Renal pelvis (tissue), 1 donor: ENCODE measurements at regions not wholly inside any gene's neighbourhood (a gene's known extent, or its start where the extent isn't known, plus 50 kb on each side); places are given as distances from the start of the nearest gene placed in this dataset.
"Not testable (repeated sequence)": the region's sequence is repeated elsewhere in the genome, so short reads cannot be mapped to it uniquely, and the experiment has no call there.

Source experiments
- DNase-seq: peaks from one replicate; pipeline ENCODE4 v3.0.0-alpha.2; 2013

GRCh38 chr4:123217664-123218063 lies 178.9 kb upstream of the SPRY1 start:
- no peak for DNase-seq

GRCh38 chr4:123218981-123219380 lies 177.6 kb upstream of the SPRY1 start:
- no peak for DNase-seq

GRCh38 chr4:123229286-123229685 lies 167.3 kb upstream of the SPRY1 start:
- DNase-seq, result no peak

- DNase-seq, result no peak
Observed at GRCh38 chr4:123230061-123230460, 166.5 kb upstream of the SPRY1 start.

GRCh38 chr4:123232439-123232838 lies 164.2 kb upstream of the SPRY1 start:
- no peak for DNase-seq

- no peak for DNase-seq
Observed at GRCh38 chr4:123233136-123233768, 163.3 kb upstream of the SPRY1 start.

- no peak for DNase-seq
Observed at GRCh38 chr4:123234955-123235354, 161.6 kb upstream of the SPRY1 start.

GRCh38 chr4:123235431-123235830 lies 161.2 kb upstream of the SPRY1 start:
- DNase-seq, result no peak

- DNase-seq, result no peak
Observed at GRCh38 chr4:123236606-123237005, 160.0 kb upstream of the SPRY1 start.

- not testable (repeated sequence) for DNase-seq
Observed at GRCh38 chr4:123240286-123240685, 156.3 kb upstream of the SPRY1 start.

GRCh38 chr4:123243220-123243619 lies 153.4 kb upstream of the SPRY1 start:
- not testable (repeated sequence) for DNase-seq

- no peak for DNase-seq
Observed at GRCh38 chr4:123244137-123244536, 152.5 kb upstream of the SPRY1 start.

GRCh38 chr4:123246085-123246484 lies 150.5 kb upstream of the SPRY1 start:
- DNase-seq, result no peak

GRCh38 chr4:123248085-123248659 lies 148.4 kb upstream of the SPRY1 start:
- DNase-seq, result no peak

GRCh38 chr4:123249821-123250220 lies 146.8 kb upstream of the SPRY1 start:
- no peak for DNase-seq

GRCh38 chr4:123250843-123251242 lies 145.8 kb upstream of the SPRY1 start:
- peak; percentile 38 for DNase-seq

- DNase-seq, result peak; percentile 72
Observed at GRCh38 chr4:123255971-123256370, 140.6 kb upstream of the SPRY1 start.

- no peak for DNase-seq
Observed at GRCh38 chr4:123256901-123257300, 139.7 kb upstream of the SPRY1 start.

- DNase-seq, result peak; percentile 48
Observed at GRCh38 chr4:123257591-123257990, 139.0 kb upstream of the SPRY1 start.

GRCh38 chr4:123259676-123260646 lies 136.6 kb upstream of the SPRY1 start:
- peak; percentile 84 for DNase-seq

- DNase-seq, result no peak
Observed at GRCh38 chr4:123260653-123261052, 135.9 kb upstream of the SPRY1 start.

GRCh38 chr4:123262080-123262479 lies 134.5 kb upstream of the SPRY1 start:
- DNase-seq, result no peak

- DNase-seq, result no peak
Observed at GRCh38 chr4:123265443-123265842, 131.2 kb upstream of the SPRY1 start.
